ENCODE measurements at regions not wholly inside any gene's neighbourhood (a gene's known extent, or its start where the extent isn't known, plus 50 kb on each side); places are given as distances from the start of the nearest gene placed in this dataset.

DNA sequence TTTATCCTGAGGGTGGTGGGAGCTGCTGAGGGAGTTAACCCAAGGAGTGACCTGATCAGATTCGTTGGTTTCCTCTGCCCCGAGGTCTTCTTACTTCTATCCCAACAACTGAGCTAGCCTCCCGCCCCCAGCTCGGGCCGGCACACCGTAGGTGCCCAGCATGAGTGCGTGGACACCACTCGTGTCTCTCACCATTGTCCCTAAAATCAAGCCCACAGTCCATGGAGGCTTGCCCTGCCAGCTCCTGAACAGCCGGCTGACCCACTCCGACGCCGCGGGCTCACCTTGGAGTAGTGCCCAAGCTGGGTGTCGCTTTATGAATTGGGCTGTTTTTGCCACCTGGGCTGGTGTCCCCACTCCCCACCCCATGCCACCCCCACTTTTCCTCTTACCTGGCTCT, 59.0 kb upstream of the CCDC167 start:
- ATAC-seq, result no peak
- H3K9me3 Mint-ChIP-seq, result peaks cover 0 to 4% (median 0%) of the 10 kb centered on the region in 11 donors
- no peak for DNase-seq
- intact Hi-C loops (cut with micrococcal nuclease), result no loop called here
- Histone ChIP-seq H3K9me3 (ENCODE audit: control insufficient read depth in 2 of 3, low read length in 3 of 3) (no peaks in the 10 kb centered on the region), H3K4me3 (ENCODE audit: low read length) (no peak overlapping the region), H3K4me1 (ENCODE audit: control insufficient read depth in 2 of 2, insufficient read depth in 2 of 2, low read length in 2 of 2) (peaks cover 12 to 18% of the 10 kb centered on the region in 2 donors), H3K27me3 (ENCODE audit: control insufficient read depth in 2 of 2, insufficient read depth in 2 of 2, low read length in 2 of 2) (no peaks in the 10 kb centered on the region), H3K27ac (ENCODE audit: low read depth, low read length) (no peak overlapping the region), H3K36me3 (ENCODE audit: control insufficient read depth in 2 of 3, insufficient read depth in 3 of 3, low read length in 3 of 3) (no peaks in the 10 kb centered on the region)
- H3K27ac Mint-ChIP-seq, result peak overlapping the region in 3 of 9 donors; percentile 39 to 63 (median 57)
- peaks cover 0 to 18% (median 0%) of the 10 kb centered on the region in 5 donors for H3K27me3 Mint-ChIP-seq
- ChIA-PET POLR2A (interaction anchor here (0.9 to 1.6 kb wide), 3 partner anchors 42 to 73 kb away, joined by 4 to 7 read pairs (median 4); no protein-coding TSS in a partner anchor), CTCF (no interaction called here)
- H3K4me1 Mint-ChIP-seq, result peaks cover 10 to 38% (median 33%) of the 10 kb centered on the region in 7 donors
- H3K36me3 Mint-ChIP-seq, result no peaks in the 10 kb centered on the region
- peak overlapping the region in 1 of 10 donors; percentile 24 for H3K4me3 Mint-ChIP-seq

DNA sequence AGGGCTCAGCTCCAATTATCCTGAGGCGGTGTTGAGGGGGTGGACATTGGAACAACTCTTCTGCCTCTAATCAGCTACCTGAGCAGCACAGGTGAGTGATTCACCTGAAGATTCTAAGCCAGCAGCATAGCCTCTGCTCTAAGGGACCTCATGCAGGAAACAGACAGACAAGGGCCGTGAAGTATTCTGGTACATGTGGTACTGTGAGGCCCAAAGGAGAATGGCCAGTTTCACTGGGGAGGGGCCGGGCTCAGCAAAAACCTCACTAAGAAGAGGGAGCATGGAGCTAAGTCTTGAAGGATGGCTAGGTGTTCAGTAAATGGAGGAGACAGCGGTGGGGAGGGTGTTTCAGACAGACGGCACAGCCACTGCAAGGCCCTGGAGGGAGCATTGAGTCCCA, 58.5 kb upstream of the CCDC167 start:
- H3K4me3 Mint-ChIP-seq, result peak overlapping the region in 1 of 10 donors; percentile 24

DNA sequence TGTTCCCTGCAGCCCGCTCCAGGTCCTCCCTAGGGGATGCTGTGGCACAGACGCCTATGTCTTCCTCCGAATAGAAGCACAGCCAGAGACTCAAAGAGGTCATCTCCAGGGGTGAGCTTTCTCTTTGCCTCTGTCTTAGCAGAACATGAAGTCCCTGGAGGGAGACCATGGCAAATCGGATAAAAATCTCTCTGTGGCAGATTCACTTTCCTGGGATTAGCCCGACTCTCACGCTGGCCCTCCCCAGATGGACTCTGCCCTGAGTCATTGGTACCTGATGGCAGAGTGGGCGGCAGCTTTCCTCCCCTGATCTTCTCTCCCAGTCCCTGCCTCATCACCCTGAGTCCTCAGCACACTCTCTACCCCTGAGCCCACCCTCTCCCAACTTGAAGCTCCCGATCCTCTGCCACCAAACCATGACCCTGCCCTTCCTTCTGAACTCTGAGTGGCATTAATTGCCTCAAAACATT, 58.0 kb upstream of the CCDC167 start:
- Histone ChIP-seq H3K4me1 (ENCODE audit: control insufficient read depth in 2 of 2, insufficient read depth in 2 of 2, low read length in 2 of 2) (peaks cover 18 to 19% of the 10 kb centered on the region in 2 donors), H3K27ac (ENCODE audit: low read depth, low read length) (no peak overlapping the region), H3K9me3 (ENCODE audit: control insufficient read depth in 2 of 3, low read length in 3 of 3) (no peaks in the 10 kb centered on the region), H3K36me3 (ENCODE audit: control insufficient read depth in 2 of 3, insufficient read depth in 3 of 3, low read length in 3 of 3) (no peaks in the 10 kb centered on the region), H3K4me3 (ENCODE audit: low read length) (no peak overlapping the region), H3K27me3 (ENCODE audit: control insufficient read depth in 2 of 2, insufficient read depth in 2 of 2, low read length in 2 of 2) (no peaks in the 10 kb centered on the region)
- Mint-ChIP-seq H3K4me3 (no peak overlapping the region), H3K27ac (peak overlapping the region in 2 of 9 donors; percentile 28 to 35), H3K9me3 (peaks cover 0 to 4% (median 0%) of the 10 kb centered on the region in 11 donors), H3K36me3 (no peaks in the 10 kb centered on the region), H3K27me3 (peaks cover 0 to 18% (median 0%) of the 10 kb centered on the region in 5 donors), H3K4me1 (peaks cover 18 to 44% (median 38%) of the 10 kb centered on the region in 7 donors)
- ATAC-seq, result no peak
- POLR2A ChIA-PET, result interaction anchor here (0.6 to 0.9 kb wide), 3 partner anchors 41 to 209 kb away, joined by 3 to 4 read pairs (median 4); no protein-coding TSS in a partner anchor
- DNase-seq, result no peak
- CTCF ChIA-PET, result interaction anchor here (0.6 kb wide), 1 partner anchor 19 kb away, joined by 3 read pairs; no protein-coding TSS in a partner anchor
- intact Hi-C loops (cut with micrococcal nuclease), result no loop called here

More for the DNA sequence above, 58.5 kb upstream of the CCDC167 start:
- DNase-seq, result no peak
- Histone ChIP-seq H3K9me3 (ENCODE audit: control insufficient read depth in 2 of 3, low read length in 3 of 3) (no peaks in the 10 kb centered on the region), H3K4me1 (ENCODE audit: control insufficient read depth in 2 of 2, insufficient read depth in 2 of 2, low read length in 2 of 2) (peaks cover 17 to 18% of the 10 kb centered on the region in 2 donors), H3K27me3 (ENCODE audit: control insufficient read depth in 2 of 2, insufficient read depth in 2 of 2, low read length in 2 of 2) (no peaks in the 10 kb centered on the region), H3K4me3 (ENCODE audit: low read length) (no peak overlapping the region), H3K27ac (ENCODE audit: low read depth, low read length) (no peak overlapping the region), H3K36me3 (ENCODE audit: control insufficient read depth in 2 of 3, insufficient read depth in 3 of 3, low read length in 3 of 3) (no peaks in the 10 kb centered on the region)
- intact Hi-C loops (cut with micrococcal nuclease), result no loop called here
- H3K36me3 Mint-ChIP-seq, result no peaks in the 10 kb centered on the region
- H3K4me1 Mint-ChIP-seq, result peaks cover 15 to 43% (median 38%) of the 10 kb centered on the region in 7 donors
- ChIA-PET CTCF (no interaction called here), POLR2A (interaction anchor here (0.7 to 0.9 kb wide), 2 partner anchors 41 to 55 kb away, joined by 4 read pairs; no protein-coding TSS in a partner anchor)
- H3K27ac Mint-ChIP-seq, result peak overlapping the region in 2 of 9 donors; percentile 35 to 76
- H3K27me3 Mint-ChIP-seq, result peaks cover 0 to 18% (median 0%) of the 10 kb centered on the region in 5 donors
- peaks cover 0 to 4% (median 0%) of the 10 kb centered on the region in 11 donors for H3K9me3 Mint-ChIP-seq
- ATAC-seq, result no peak

DNA sequence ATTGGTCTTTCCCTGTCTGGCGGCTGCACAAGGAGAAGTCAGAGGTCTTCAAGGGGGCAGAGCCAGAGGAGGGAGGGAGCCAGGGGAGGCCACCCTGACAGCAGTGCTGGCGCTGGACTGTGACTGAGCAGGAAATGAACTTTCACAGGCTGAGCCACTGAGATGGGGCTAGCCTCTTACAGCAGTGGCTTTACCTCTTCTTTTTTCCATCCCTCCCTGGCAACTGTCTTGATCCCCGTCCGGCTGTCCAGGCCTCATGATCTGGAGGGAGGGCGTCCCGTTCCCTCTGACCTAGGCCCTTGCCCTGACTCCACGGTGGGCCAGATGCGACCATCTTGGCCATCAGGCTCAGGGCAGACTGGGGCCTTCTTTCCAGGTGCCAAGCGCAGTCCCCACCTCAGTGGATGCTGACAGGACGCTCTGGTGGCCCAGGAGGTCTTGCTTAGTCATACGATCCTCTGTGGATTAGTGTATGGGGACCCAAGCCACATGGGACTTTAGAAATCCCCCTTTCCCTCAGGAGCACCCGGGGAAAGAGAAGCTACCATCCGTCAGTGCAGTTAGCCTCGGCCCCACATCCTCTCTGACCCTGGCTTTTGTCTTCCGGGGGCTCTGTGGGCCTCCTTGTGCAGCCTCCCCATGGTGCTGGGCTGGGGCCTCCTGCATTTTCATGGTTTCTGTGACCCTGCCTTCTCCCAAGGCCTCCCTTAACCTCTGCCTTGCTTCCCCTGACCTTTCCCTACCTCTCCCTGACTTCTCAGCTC, 57.4 kb upstream of the CCDC167 start:
- POLR2A ChIA-PET, result interaction anchor here (0.6 kb wide), 1 partner anchor 209 kb away, joined by 3 read pairs; no protein-coding TSS in a partner anchor

DNA sequence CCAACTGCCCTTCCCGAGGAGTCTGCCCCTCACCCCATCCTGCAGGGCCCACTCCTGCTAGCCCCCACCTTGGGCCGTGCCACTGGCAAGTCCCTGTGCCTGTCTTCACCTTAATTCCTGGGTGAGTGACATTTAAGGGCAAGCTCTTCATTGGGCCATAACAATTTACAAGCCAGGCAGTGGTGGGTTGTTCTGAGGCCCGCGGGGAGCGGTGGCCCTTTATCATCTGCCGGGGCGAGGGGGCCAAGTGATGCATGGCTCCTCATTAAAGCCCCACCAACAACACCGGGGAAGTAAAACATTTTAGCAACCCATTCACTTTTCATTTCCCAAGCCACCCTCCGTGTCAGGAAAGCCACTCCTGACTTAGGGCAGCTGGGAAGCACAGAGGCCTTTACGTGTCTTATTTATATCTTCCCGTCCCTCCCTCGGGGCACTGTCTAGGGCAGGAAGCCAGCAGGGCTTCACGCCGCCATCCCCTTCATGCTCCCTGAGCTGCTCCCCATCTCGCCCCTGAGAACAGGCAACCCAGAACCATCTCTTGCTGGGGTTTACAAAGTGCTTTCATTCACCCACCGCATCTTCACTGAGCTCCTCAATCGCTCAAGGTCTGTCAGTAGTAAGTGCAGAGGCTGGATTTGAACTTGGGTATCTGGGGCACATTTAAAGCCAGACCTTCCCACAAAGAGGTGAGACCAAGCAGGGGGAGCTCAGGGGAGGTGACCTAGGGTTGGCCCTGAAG, 55.5 kb upstream of the CCDC167 start:
- H3K4me3 Mint-ChIP-seq, result peak overlapping the region in 1 of 10 donors; percentile 3
- Histone ChIP-seq H3K4me1 (ENCODE audit: control insufficient read depth in 2 of 2, insufficient read depth in 2 of 2, low read length in 2 of 2) (peaks cover 14 to 19% of the 10 kb centered on the region in 2 donors), H3K27ac (ENCODE audit: low read depth, low read length) (no peak overlapping the region), H3K4me3 (ENCODE audit: low read length) (no peak overlapping the region), H3K36me3 (ENCODE audit: control insufficient read depth in 2 of 3, insufficient read depth in 3 of 3, low read length in 3 of 3) (no peaks in the 10 kb centered on the region), H3K27me3 (ENCODE audit: control insufficient read depth in 2 of 2, insufficient read depth in 2 of 2, low read length in 2 of 2) (no peaks in the 10 kb centered on the region), H3K9me3 (ENCODE audit: control insufficient read depth in 2 of 3, low read length in 3 of 3) (no peaks in the 10 kb centered on the region)
- H3K27me3 Mint-ChIP-seq, result peaks cover 0 to 8% (median 0%) of the 10 kb centered on the region in 5 donors
- no peak for DNase-seq
- intact Hi-C loops (cut with micrococcal nuclease), result no loop called here
- H3K27ac Mint-ChIP-seq, result no peak overlapping the region
- no peaks in the 10 kb centered on the region for H3K36me3 Mint-ChIP-seq
- ATAC-seq, result no peak
- POLR2A ChIA-PET, result no interaction called here
- CTCF ChIA-PET, result interaction anchor here (1.2 kb wide), 1 partner anchor 19 kb away, joined by 4 read pairs; no protein-coding TSS in a partner anchor
- H3K9me3 Mint-ChIP-seq, result no peaks in the 10 kb centered on the region
- H3K4me1 Mint-ChIP-seq, result peaks cover 18 to 46% (median 32%) of the 10 kb centered on the region in 7 donors

More for the DNA sequence above, 57.4 kb upstream of the CCDC167 start:
- ATAC-seq (no peak), DNase-seq (no peak)
- no peak overlapping the region for H3K4me3 ChIP-seq (ENCODE audit: low read length)
- intact Hi-C loops (cut with micrococcal nuclease), result no loop called here
- H3K27me3 ChIP-seq (ENCODE audit: control insufficient read depth in 2 of 2, insufficient read depth in 2 of 2, low read length in 2 of 2), result no peaks in the 10 kb centered on the region
- no peak overlapping the region for H3K27ac ChIP-seq (ENCODE audit: low read depth, low read length)
- H3K36me3 ChIP-seq (ENCODE audit: control insufficient read depth in 2 of 3, insufficient read depth in 3 of 3, low read length in 3 of 3), result no peaks in the 10 kb centered on the region
- H3K4me1 ChIP-seq (ENCODE audit: control insufficient read depth in 2 of 2, insufficient read depth in 2 of 2, low read length in 2 of 2), result peaks cover 18 to 19% of the 10 kb centered on the region in 2 donors
- CTCF ChIA-PET, result interaction anchor here (0.6 kb wide), 1 partner anchor 19 kb away, joined by 3 read pairs; no protein-coding TSS in a partner anchor
- Mint-ChIP-seq H3K27me3 (peaks cover 0 to 18% (median 0%) of the 10 kb centered on the region in 5 donors), H3K9me3 (peaks cover 0 to 4% (median 0%) of the 10 kb centered on the region in 11 donors), H3K36me3 (no peaks in the 10 kb centered on the region), H3K4me3 (no peak overlapping the region), H3K4me1 (peaks cover 18 to 49% (median 38%) of the 10 kb centered on the region in 7 donors), H3K27ac (peak overlapping the region in 1 of 9 donors; percentile 28)
- H3K9me3 ChIP-seq (ENCODE audit: control insufficient read depth in 2 of 3, low read length in 3 of 3), result no peaks in the 10 kb centered on the region

DNA sequence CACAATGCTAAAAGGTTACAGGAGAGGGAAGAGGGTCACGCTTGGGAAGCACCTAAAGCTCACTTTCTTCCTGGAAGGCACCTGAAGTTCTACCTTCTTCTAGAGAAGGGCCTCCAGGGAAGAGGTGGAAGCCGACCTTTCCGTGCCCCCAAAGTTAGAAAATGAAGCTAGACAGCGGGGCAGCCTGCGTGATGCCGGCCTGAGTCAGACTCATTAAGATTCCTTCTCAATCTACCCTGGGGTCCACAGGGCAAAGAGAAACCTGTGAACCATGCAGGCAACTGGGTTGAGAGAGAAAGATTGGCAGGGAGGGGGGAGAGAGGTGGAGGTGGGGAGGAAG, 54.8 kb upstream of the CCDC167 start:
- no peaks in the 10 kb centered on the region for H3K36me3 Mint-ChIP-seq
- POLR2A ChIA-PET, result no interaction called here

More for the DNA sequence above, 54.8 kb upstream of the CCDC167 start:
- no peak overlapping the region for H3K27ac ChIP-seq (ENCODE audit: low read depth, low read length)
- DNase-seq (no peak), ATAC-seq (no peak)
- H3K9me3 ChIP-seq (ENCODE audit: control insufficient read depth in 2 of 3, low read length in 3 of 3), result no peaks in the 10 kb centered on the region
- Mint-ChIP-seq H3K4me3 (no peak overlapping the region), H3K27ac (no peak overlapping the region), H3K27me3 (peaks cover 0 to 2% (median 0%) of the 10 kb centered on the region in 5 donors), H3K4me1 (peaks cover 12 to 39% (median 25%) of the 10 kb centered on the region in 7 donors), H3K9me3 (no peaks in the 10 kb centered on the region)
- no peaks in the 10 kb centered on the region for H3K36me3 ChIP-seq (ENCODE audit: control insufficient read depth in 2 of 3, insufficient read depth in 3 of 3, low read length in 3 of 3)
- intact Hi-C loops (cut with micrococcal nuclease), result no loop called here
- H3K27me3 ChIP-seq (ENCODE audit: control insufficient read depth in 2 of 2, insufficient read depth in 2 of 2, low read length in 2 of 2), result no peaks in the 10 kb centered on the region
- CTCF ChIA-PET, result interaction anchor here (1.2 kb wide), 1 partner anchor 19 kb away, joined by 4 read pairs; no protein-coding TSS in a partner anchor
- no peak overlapping the region for H3K4me3 ChIP-seq (ENCODE audit: low read length)
- peaks cover 6 to 16% of the 10 kb centered on the region in 2 donors for H3K4me1 ChIP-seq (ENCODE audit: control insufficient read depth in 2 of 2, insufficient read depth in 2 of 2, low read length in 2 of 2)
